ENCODE measurements at regions not wholly inside any gene's neighbourhood (a gene's known extent, or its start where the extent isn't known, plus 50 kb on each side); places are given as distances from the start of the nearest gene placed in this dataset.

- ChIA-PET POLR2A (no interaction called here), RAD21 (ENCODE audit: unreplicated experiment) (no interaction called here), CTCF (no interaction called here), SMC1A (ENCODE audit: uncharacterized antibody, unreplicated experiment) (interaction anchor here (0.9 to 1.2 kb wide), 3 partner anchors 33 to 546 kb away, joined by 3 to 4 read pairs (median 3); no protein-coding TSS in a partner anchor)
- TF ChIP-seq CBX3 (IDR thresholded peaks at IDR 0.05; ENCODE audit: borderline replicate concordance, low read depth) (no peak), SUZ12 (IDR thresholded peaks at IDR 0.05; ENCODE audit: unreplicated experiment) (no peak), E4F1 (IDR thresholded peaks at IDR 0.05; ENCODE audit: borderline replicate concordance, partially characterized antibody) (no peak)
- Histone ChIP-seq H3K36me3 (ENCODE audit: control insufficient read depth in 2 of 2, insufficient read depth in 2 of 2, low read length in 1 of 2) (no peaks in the 10 kb centered on the region), H4K20me1 (ENCODE audit: control insufficient read depth, insufficient read depth) (no peaks in the 10 kb centered on the region), H3K9me3 (replicated peaks; ENCODE audit: control insufficient read depth, insufficient read depth, low read length) (no peaks in the 10 kb centered on the region; the same call in 2 of the 3 replicates), H3K4me2 (ENCODE audit: control insufficient read depth, insufficient read depth) (no peak overlapping the region), H3K27me3 (replicated peaks in 1 of 2; ENCODE audit: control insufficient read depth in 2 of 2, insufficient read depth in 2 of 2, low read length in 1 of 2) (peaks cover 0 to 5% of the 10 kb centered on the region in 2 experiments; a peak in 2 of 4 replicates), H3K9ac (ENCODE audit: control insufficient read depth, insufficient read depth, low read length) (no peak overlapping the region), H3K79me2 (ENCODE audit: control insufficient read depth, insufficient read depth, low read length) (no peaks in the 10 kb centered on the region), H3K4me3 (no peak overlapping the region), H3K27ac (ENCODE audit: control insufficient read depth, insufficient read depth) (no peak overlapping the region), H3K4me1 (ENCODE audit: control insufficient read depth, insufficient read depth, low read length) (no peaks in the 10 kb centered on the region), H2AFZ (ENCODE audit: control insufficient read depth, low read depth, low read length) (no peak overlapping the region)
- WGBS (ENCODE audit: insufficient coverage, insufficient replicate concordance, low lambda C conversion rate, missing lambda C conversion rate): 22% methylated on average over 3 of the region's 3 CpGs
- DNase-seq (ENCODE audit: low read depth, low spot score): no peak
- intact Hi-C loops (cut with micrococcal nuclease; ENCODE audit: unreplicated experiment) (loop anchor here (5.0 to 10.0 kb wide), 2 partner anchors 32 to 560 kb away; no protein-coding TSS in a partner anchor), in situ Hi-C loops (cut with MboI) (no loop called here)
- no TSS peak for BruUV-seq (replicated peaks)
- no peak for ATAC-seq
- FAIRE-seq: no peak
These were observed 82.5 kb upstream of the NR5A2 start for GRCh38 chr1:199944986-199945385.

GRCh38 chr1:199945591-199945990 lies 81.9 kb upstream of the NR5A2 start:
- TF ChIP-seq MTA3 (IDR thresholded peaks at IDR 0.05; ENCODE audit: borderline replicate concordance, low read length) (no peak), SMC3 (IDR thresholded peaks at IDR 0.05; ENCODE audit: borderline replicate concordance, low read length) (no peak), ATF2 (IDR thresholded peaks at IDR 0.05; ENCODE audit: low read length) (no peak), MEF2A (IDR thresholded peaks at IDR 0.05; ENCODE audit: insufficient read depth, low read depth, low read length) (no peak), CHD2 (IDR thresholded peaks at IDR 0.05; ENCODE audit: borderline replicate concordance, low read depth, low read length) (no peak), ATF7 (IDR thresholded peaks at IDR 0.05; ENCODE audit: low read depth) (no peak), NKRF (conservative IDR thresholded peaks at IDR 0.05) (no peak)
- ATAC-seq: no peak
- intact Hi-C loops (cut with micrococcal nuclease; ENCODE audit: unreplicated experiment): loop anchor here (10.0 kb wide), 1 partner anchor 559 kb away; no protein-coding TSS in a partner anchor
- Histone ChIP-seq H3K9me3 (replicated peaks; ENCODE audit: control insufficient read depth, insufficient read depth, low read length) (no peaks in the 10 kb centered on the region; the same call in 2 of the 3 replicates), H4K20me1 (ENCODE audit: control insufficient read depth, insufficient read depth) (no peaks in the 10 kb centered on the region), H3K9ac (ENCODE audit: control insufficient read depth, insufficient read depth, low read length) (no peak overlapping the region), H2AFZ (ENCODE audit: control insufficient read depth, low read depth, low read length) (no peak overlapping the region), H3K4me1 (ENCODE audit: control insufficient read depth, insufficient read depth, low read length) (no peaks in the 10 kb centered on the region), H3K27ac (ENCODE audit: control insufficient read depth, insufficient read depth) (no peak overlapping the region), H3K36me3 (ENCODE audit: control insufficient read depth in 2 of 2, insufficient read depth in 2 of 2, low read length in 1 of 2) (no peaks in the 10 kb centered on the region), H3K79me2 (ENCODE audit: control insufficient read depth, insufficient read depth, low read length) (no peaks in the 10 kb centered on the region), H3K27me3 (replicated peaks in 1 of 2; ENCODE audit: control insufficient read depth in 2 of 2, insufficient read depth in 2 of 2, low read length in 1 of 2) (peaks cover 0 to 5% of the 10 kb centered on the region in 2 experiments; a peak in 2 of 4 replicates), H3K4me3 (no peak overlapping the region), H3K4me2 (ENCODE audit: control insufficient read depth, insufficient read depth) (no peak overlapping the region)
- 0% methylated on average over 1 of the region's 1 CpG for WGBS (ENCODE audit: insufficient coverage, insufficient replicate concordance, low lambda C conversion rate, missing lambda C conversion rate)
- in situ Hi-C loops (cut with MboI): no loop called here
- ChIA-PET RAD21 (ENCODE audit: unreplicated experiment) (no interaction called here), CTCF (no interaction called here), SMC1A (ENCODE audit: uncharacterized antibody, unreplicated experiment) (interaction anchor here (0.6 to 1.0 kb wide), 3 partner anchors 32 to 545 kb away, joined by 3 to 4 read pairs (median 3); no protein-coding TSS in a partner anchor), POLR2A (no interaction called here)
- BruUV-seq (replicated peaks): no TSS peak
- no peak for DNase-seq (ENCODE audit: low read depth, low spot score)
- FAIRE-seq: no peak
